H1 (cell line): ENCODE measurements at regions not wholly inside any gene's neighbourhood (a gene's known extent, or its start where the extent isn't known, plus 50 kb on each side); places are given as distances from the start of the nearest gene placed in this dataset.

Experiments used
- CTCF ChIA-PET: fragments of 300-600 bp; sonication (Branson Sonifier 250); formaldehyde crosslinking; loops from one replicate; lab custom pipeline; 2021; ENCODE audit not compliant: partially characterized antibody; lab: Charles Lee
- POLR2A ChIA-PET: fragments of 300-600 bp; sonication (Branson Sonifier 250); formaldehyde crosslinking; loops from one replicate; lab custom pipeline; 2021; ENCODE audit warnings: inconsistent platforms; ENCODE audit not compliant: partially characterized antibody; lab: Charles Lee
- DNase-seq, 2 experiments: peaks; one replicate each; pipeline versions ENCODE4 v3.0.0 to v3.0.0-alpha.2; 2010 to 2022; ENCODE audit warnings: low spot score in 2 of 2, low read depth in 1 of 2, mixed read lengths in 1 of 2
- FAIRE-seq: peaks from 2 replicates; lab custom pipeline; 2011; peaks lifted over from hg19 to GRCh38; lab: Jason Lieb, UNC
- H2AFZ ChIP-seq: 2 replicates; pipeline ENCODE4 v1.8.1; 2012; ENCODE audit warnings: low read length, inconsistent platforms
- H2AK5ac ChIP-seq: 2 replicates; pipeline ENCODE4 v1.6.1; 2013; ENCODE audit warnings: low read depth, low read length
- H2BK120ac ChIP-seq: replicated peaks from 2 replicates; pipeline ENCODE3; 2013; ENCODE audit warnings: low read depth, low read length, inconsistent platforms
- H2BK12ac ChIP-seq: 2 replicates; pipeline ENCODE4 v1.6.1; 2013; ENCODE audit warnings: low read depth, low read length
- H2BK15ac ChIP-seq: 2 replicates; pipeline ENCODE4 v1.6.1; 2013; ENCODE audit warnings: low read length
- H2BK20ac ChIP-seq: 2 replicates; pipeline ENCODE4 v1.6.1; 2013; ENCODE audit warnings: low read length
- H2BK5ac ChIP-seq: 2 replicates; pipeline ENCODE4 v1.6.1; 2013; ENCODE audit warnings: low read depth, low read length
- H3K14ac ChIP-seq: 2 replicates; pipeline ENCODE4 v1.6.1; 2013; ENCODE audit warnings: inconsistent platforms; ENCODE audit not compliant: insufficient read length
- H3K18ac ChIP-seq: 2 replicates; pipeline ENCODE4 v1.6.1; 2013; ENCODE audit warnings: low read length; ENCODE audit errors: extremely low read depth
- H3K23ac ChIP-seq: 2 replicates; pipeline ENCODE4 v1.6.1; 2013; ENCODE audit warnings: inconsistent platforms; ENCODE audit not compliant: insufficient read length
- H3K23me2 ChIP-seq: 2 replicates; pipeline ENCODE4 v1.6.1; 2013; ENCODE audit warnings: low read depth, low read length
- H3K27ac ChIP-seq: 2 replicates; pipeline ENCODE4 v1.6.1; 2011; ENCODE audit warnings: low read depth, low read length, inconsistent platforms
- H3K27me3 ChIP-seq, 4 experiments: replicated peaks in 1 of 4; 1 replicate in 1 of 4; 2 replicates in 3 of 4; pipeline versions ENCODE4 v1.6.1 to v1.8.1; 2011 to 2013; ENCODE audit warnings: low read length in 3 of 4, mild to moderate bottlenecking in 3 of 4, inconsistent platforms in 2 of 4, mixed read lengths in 2 of 4, moderate library complexity in 1 of 4; ENCODE audit not compliant: control insufficient read depth in 3 of 4, insufficient read depth in 3 of 4; ENCODE audit errors: extremely low read depth in 1 of 4
- H3K36me3 ChIP-seq, 4 experiments: 2 replicates each; pipeline versions ENCODE4 v1.6.1 to v1.8.1; 2011 to 2013; ENCODE audit warnings: mild to moderate bottlenecking in 4 of 4, low read length in 3 of 4, moderate library complexity in 2 of 4, control low read depth in 1 of 4, inconsistent platforms in 1 of 4; ENCODE audit not compliant: insufficient read depth in 4 of 4, control insufficient read depth in 2 of 4
- H3K4ac ChIP-seq: replicated peaks from 2 replicates; pipeline ENCODE3; 2013; ENCODE audit warnings: low read length, low read depth, mixed read lengths, inconsistent platforms; ENCODE audit not compliant: insufficient read length
- H3K4me1 ChIP-seq, 4 experiments: replicated peaks in 1 of 4; 1 replicate in 1 of 4; 2 replicates in 3 of 4; pipeline versions ENCODE4 v1.6.1 to v1.8.1; 2011 to 2013; ENCODE audit warnings: low read length in 3 of 4, inconsistent platforms in 2 of 4, mixed read lengths in 1 of 4; ENCODE audit not compliant: insufficient read depth in 4 of 4, control insufficient read depth in 3 of 4
- H3K4me2 ChIP-seq, 2 experiments: 2 replicates each; pipeline versions ENCODE4 v1.6.1 to v1.8.1; 2011 to 2013; ENCODE audit warnings: low read depth in 2 of 2, low read length in 2 of 2, control low read depth in 1 of 2, inconsistent platforms in 1 of 2, mild to moderate bottlenecking in 1 of 2; ENCODE audit not compliant: insufficient read depth in 1 of 2
- H3K4me3 ChIP-seq, 4 experiments: fragments of 200-600, 300-600 bp in 1 of 4; sonication (generic), shearing (Covaris generic), sonication (Bioruptor Twin) in 1 of 4; 2 replicates each; pipeline versions ENCODE4 v1.5.1 to v1.8.1; 2011 to 2016; ENCODE audit warnings: low read length in 4 of 4, low read depth in 3 of 4, control low read depth in 2 of 4, inconsistent platforms in 2 of 4, mild to moderate bottlenecking in 2 of 4, mixed read lengths in 1 of 4, moderate library complexity in 1 of 4; ENCODE audit not compliant: insufficient read depth in 2 of 4; ENCODE audit errors: extremely low read depth in 1 of 4
- H3K56ac ChIP-seq: replicated peaks from 2 replicates; pipeline ENCODE3; 2013; ENCODE audit warnings: low read depth, mild to moderate bottlenecking, mixed read lengths, low read length, inconsistent platforms; ENCODE audit not compliant: insufficient read length
- H3K79me1 ChIP-seq: 2 replicates; pipeline ENCODE4 v1.6.1; 2013; ENCODE audit warnings: low read depth, low read length, control low read depth
- H3K79me2 ChIP-seq, 2 experiments: 2 replicates each; pipeline versions ENCODE4 v1.6.1 to v1.8.1; 2012 to 2013; ENCODE audit warnings: low read length in 2 of 2, mild to moderate bottlenecking in 2 of 2, inconsistent platforms in 1 of 2; ENCODE audit not compliant: insufficient read depth in 2 of 2, control insufficient read depth in 1 of 2
- H3K9ac ChIP-seq, 4 experiments: replicated peaks in 1 of 4; 1 replicate in 1 of 4; 2 replicates in 3 of 4; pipeline versions ENCODE4 v1.6.1 to v1.8.1; 2011 to 2013; ENCODE audit warnings: low read depth in 3 of 4, low read length in 3 of 4, control low read depth in 2 of 4, mild to moderate bottlenecking in 2 of 4, moderate library complexity in 2 of 4, inconsistent platforms in 1 of 4; ENCODE audit errors: extremely low read depth in 1 of 4
- H3K9me3 ChIP-seq, 2 experiments: 2 replicates each; pipeline versions ENCODE4 v1.6.1 to v1.8.1; 2012 to 2013; ENCODE audit warnings: mild to moderate bottlenecking in 2 of 2, moderate library complexity in 2 of 2, control low read depth in 1 of 2, inconsistent platforms in 1 of 2, low read depth in 1 of 2, low read length in 1 of 2, mixed read lengths in 1 of 2; ENCODE audit not compliant: insufficient read depth in 2 of 2
- H4K20me1 ChIP-seq, 2 experiments: replicated peaks in 1 of 2; 2 replicates each; pipeline versions ENCODE3 to v1.8.1; 2011 to 2013; ENCODE audit warnings: inconsistent platforms in 2 of 2, low read length in 2 of 2, mild to moderate bottlenecking in 1 of 2; ENCODE audit not compliant: insufficient read depth in 2 of 2, control insufficient read depth in 1 of 2
- H4K5ac ChIP-seq: 2 replicates; pipeline ENCODE4 v1.6.1; 2013; ENCODE audit warnings: low read length, low read depth, mixed read lengths, inconsistent platforms; ENCODE audit not compliant: insufficient read length
- H4K8ac ChIP-seq: 2 replicates; pipeline ENCODE4 v1.8.0; 2013; ENCODE audit warnings: mild to moderate bottlenecking, moderate library complexity, low read length, inconsistent platforms; ENCODE audit not compliant: insufficient read depth; ENCODE audit errors: extremely low read depth
- H4K91ac ChIP-seq: replicated peaks from 2 replicates; pipeline ENCODE3; 2013; ENCODE audit warnings: low read length, mixed read lengths, inconsistent platforms; ENCODE audit not compliant: insufficient read length
- ATF2 ChIP-seq: IDR thresholded peaks from 2 replicates; pipeline ENCODE4 v1.6.1; 2012; ENCODE audit warnings: low read length, inconsistent platforms
- BACH1 ChIP-seq: IDR thresholded peaks from 2 replicates; pipeline ENCODE4 v1.6.1; 2012; ENCODE audit warnings: low read length, improper control_type of control experiment
- BCL11A ChIP-seq, 2 experiments: IDR thresholded peaks; one replicate each; pipeline ENCODE4 v1.6.1; 2011; ENCODE audit warnings: low read depth in 2 of 2, low read length in 2 of 2, mild to moderate bottlenecking in 2 of 2
- CHD2 ChIP-seq: IDR thresholded peaks from 2 replicates; pipeline ENCODE4 v1.6.1; 2012; ENCODE audit warnings: low read length, improper control_type of control experiment
- EP300 ChIP-seq, 2 experiments: IDR thresholded peaks; 1 replicate in 1 of 2; 2 replicates in 1 of 2; pipeline ENCODE4 v1.6.1; 2011 to 2012; ENCODE audit warnings: low read depth in 2 of 2, low read length in 2 of 2, mild to moderate bottlenecking in 2 of 2, borderline replicate concordance in 1 of 2, inconsistent platforms in 1 of 2, moderate library complexity in 1 of 2
- GTF2F1 ChIP-seq: IDR thresholded peaks from 2 replicates; pipeline ENCODE4 v1.6.1; 2012; ENCODE audit warnings: low read depth, low read length, improper control_type of control experiment, borderline replicate concordance
- KDM1A ChIP-seq: fragments of 200-600, 300-600 bp; sonication (generic); IDR thresholded peaks from 2 replicates; pipeline ENCODE4 v1.7.1; 2016; ENCODE audit warnings: mild to moderate bottlenecking, low read length, borderline replicate concordance
- NRF1 ChIP-seq: IDR thresholded peaks from 2 replicates; pipeline ENCODE4 v1.6.1; 2011; ENCODE audit warnings: mild to moderate bottlenecking, low read depth, low read length, improper control_type of control experiment
- SP2 ChIP-seq: IDR thresholded peaks from 2 replicates; pipeline ENCODE4 v1.6.1; 2012; ENCODE audit warnings: mild to moderate bottlenecking, low read length, inconsistent platforms
- SRF ChIP-seq: IDR thresholded peaks from 2 replicates; pipeline ENCODE4 v1.6.1; 2011; ENCODE audit warnings: mild to moderate bottlenecking, low read depth, low read length, moderate library complexity
- TAF1 ChIP-seq: IDR thresholded peaks from 2 replicates; pipeline ENCODE4 v1.6.1; 2011; ENCODE audit warnings: mild to moderate bottlenecking, low read depth, low read length
- TAF7 ChIP-seq: optimal IDR thresholded peaks from 2 replicates; pipeline ENCODE3; 2011; ENCODE audit warnings: low read depth, mild to moderate bottlenecking, inconsistent platforms, low read length, moderate library complexity, borderline replicate concordance
- WGBS, 2 experiments: shearing (Covaris generic) in 1 of 2; methylation state at CpG; one replicate each; pipeline versions ENCODE4 v1.1.6 to v1.1.7; 2013 to 2015; ENCODE audit warnings: low lambda C conversion rate in 2 of 2, mixed read lengths in 2 of 2, inconsistent platforms in 1 of 2, low coverage in 1 of 2, missing lambda C conversion rate in 1 of 2; ENCODE audit not compliant: insufficient replicate concordance in 2 of 2, insufficient coverage in 1 of 2, insufficient read length in 1 of 2; ENCODE audit errors: extremely low coverage in 1 of 2, missing lambda C conversion rate in 1 of 2; 5-methylcytosine and 5-hydroxymethylcytosine counted together

DNA sequence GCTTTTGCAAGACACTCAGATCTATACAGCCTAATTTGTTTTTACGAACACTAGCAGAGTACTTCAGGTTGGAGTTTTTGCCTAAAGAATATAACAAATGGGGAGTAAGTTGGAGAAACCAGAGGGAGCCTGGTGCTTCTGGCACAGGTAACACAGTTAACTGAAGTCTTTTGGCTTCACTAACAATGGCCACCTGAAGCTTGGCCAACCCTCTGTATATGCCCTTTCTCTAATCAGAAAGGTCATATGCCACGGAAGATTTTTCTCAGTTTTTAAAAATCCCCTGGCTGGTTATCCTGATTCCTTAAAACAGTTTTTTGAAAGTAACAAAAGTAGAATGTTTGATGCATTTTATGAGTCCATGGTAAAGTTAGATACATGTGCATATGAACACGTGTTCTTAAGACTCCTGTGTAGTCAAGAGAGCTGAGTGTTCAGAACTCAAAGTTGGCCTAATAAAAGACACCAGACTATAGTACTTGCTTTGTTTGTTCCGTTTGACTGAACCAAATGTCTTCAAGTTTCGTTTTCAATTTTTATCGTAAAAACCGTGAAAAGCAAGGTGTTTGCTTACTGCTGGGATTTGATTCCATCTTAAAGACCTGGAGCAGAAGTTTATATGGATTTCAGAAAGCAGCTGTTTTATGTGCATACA is 137.5 kb downstream of the KCNRG start:
- 88% methylated on average over 7 of the region's 7 CpGs; no CpG with 5 or more reads in 1 of the 2 experiments for WGBS, 2 experiments
- Histone ChIP-seq H4K8ac (no peak overlapping the region), H3K56ac (no peak overlapping the region), H3K18ac (no peak overlapping the region), H2BK20ac (no peak overlapping the region), H3K36me3 (no peaks in the 10 kb centered on the region), H3K14ac (no peak overlapping the region), H4K20me1 (no peaks in the 10 kb centered on the region), H3K23ac (no peak overlapping the region), H3K27ac (no peak overlapping the region), H4K91ac (no peak overlapping the region), H2AFZ (no peak overlapping the region), H3K9ac (no peak overlapping the region), H3K79me2 (no peaks in the 10 kb centered on the region), H2BK5ac (no peak overlapping the region), H3K4ac (no peak overlapping the region), H2BK15ac (no peak overlapping the region), H3K79me1 (no peaks in the 10 kb centered on the region), H4K5ac (no peak overlapping the region), H2BK120ac (no peak overlapping the region), H3K4me1 (peaks cover 3 to 12% (median 6%) of the 10 kb centered on the region in 4 experiments; a peak in 3 of 7 replicates), H2AK5ac (no peak overlapping the region), H3K4me3 (no peak overlapping the region), H3K23me2 (no peaks in the 10 kb centered on the region; the same call in 1 of the 2 replicates), H3K9me3 (no peaks in the 10 kb centered on the region), H3K27me3 (no peaks in the 10 kb centered on the region), H3K4me2 (no peak overlapping the region), H2BK12ac (no peak overlapping the region)
- FAIRE-seq = no peak
- TF ChIP-seq ATF2 (no peak), SRF (no peak), TAF1 (no peak), BCL11A (IDR thresholded peaks at IDR 0.05; ENCODE audit: low read depth in 2 of 2, low read length in 2 of 2) (no peak), EP300 (IDR thresholded peaks at IDR 0.05; ENCODE audit: borderline replicate concordance in 1 of 2, low read depth in 2 of 2, low read length in 2 of 2) (no peak), BACH1 (no peak), NRF1 (no peak), TAF7 (no peak), GTF2F1 (no peak), KDM1A (no peak), SP2 (no peak), CHD2 (no peak)
- DNase-seq = no peak
- CTCF ChIA-PET = interaction anchor here (0.7 kb wide), 1 partner anchor 228 kb away, joined by 3 read pairs; no protein-coding TSS in a partner anchor
- POLR2A ChIA-PET = no interaction called here
